ENCODE measurements at regions not wholly inside any gene's neighbourhood (a gene's known extent, or its start where the extent isn't known, plus 50 kb on each side); places are given as distances from the start of the nearest gene placed in this dataset.

GRCh38 chr2:15808204-15808910 lies 132.0 kb upstream of the MYCN start:
- in situ Hi-C loops (cut with HindIII; ENCODE audit: low sequenced_read_pairs): no loop called here
- no peak for TF ChIP-seq CTCF (IDR thresholded peaks at IDR 0.05; ENCODE audit: low read depth, low read length, missing control alignments)
- no peak overlapping the region for H3K4me3 ChIP-seq (ENCODE audit: low read depth, low read length)
- no peak for DNase-seq (ENCODE audit: low read depth)

GRCh38 chr2:15808944-15809343 lies 131.4 kb upstream of the MYCN start:
- no peak for TF ChIP-seq CTCF (IDR thresholded peaks at IDR 0.05; ENCODE audit: low read depth, low read length, missing control alignments)
- no peak for DNase-seq (ENCODE audit: low read depth)
- in situ Hi-C loops (cut with HindIII; ENCODE audit: low sequenced_read_pairs): no loop called here
- H3K4me3 ChIP-seq (ENCODE audit: low read depth, low read length): no peak overlapping the region

- no peak for TF ChIP-seq CTCF (IDR thresholded peaks at IDR 0.05; ENCODE audit: low read depth, low read length, missing control alignments)
- in situ Hi-C loops (cut with HindIII; ENCODE audit: low sequenced_read_pairs): no loop called here
- no peak overlapping the region for H3K4me3 ChIP-seq (ENCODE audit: low read depth, low read length)
- DNase-seq (ENCODE audit: low read depth): no peak
Measured at GRCh38 chr2:15809404-15809803, 130.9 kb upstream of the MYCN start.

- no peak overlapping the region for H3K4me3 ChIP-seq (ENCODE audit: low read depth, low read length)
- in situ Hi-C loops (cut with HindIII; ENCODE audit: low sequenced_read_pairs): no loop called here
- no peak for DNase-seq (ENCODE audit: low read depth)
- TF ChIP-seq CTCF (IDR thresholded peaks at IDR 0.05; ENCODE audit: low read depth, low read length, missing control alignments): no peak
Measured at GRCh38 chr2:15810477-15811150, 129.7 kb upstream of the MYCN start.

- no peak for TF ChIP-seq CTCF (IDR thresholded peaks at IDR 0.05; ENCODE audit: low read depth, low read length, missing control alignments)
- in situ Hi-C loops (cut with HindIII; ENCODE audit: low sequenced_read_pairs): no loop called here
- H3K4me3 ChIP-seq (ENCODE audit: low read depth, low read length): no peak overlapping the region
Measured at GRCh38 chr2:15811367-15811766, 129.0 kb upstream of the MYCN start.

GRCh38 chr2:15812187-15812780 lies 128.1 kb upstream of the MYCN start:
- in situ Hi-C loops (cut with HindIII; ENCODE audit: low sequenced_read_pairs): no loop called here
- no peak for TF ChIP-seq CTCF (IDR thresholded peaks at IDR 0.05; ENCODE audit: low read depth, low read length, missing control alignments)
- H3K4me3 ChIP-seq (ENCODE audit: low read depth, low read length): no peak overlapping the region
- DNase-seq (ENCODE audit: low read depth): no peak

More at GRCh38 chr2:15811367-15811766, 129.0 kb upstream of the MYCN start:
- DNase-seq (ENCODE audit: low read depth): no peak

Data from astrocyte of the cerebellum (primary cell).